ENCODE measurements at regions not wholly inside any gene's neighbourhood (a gene's known extent, or its start where the extent isn't known, plus 50 kb on each side); places are given as distances from the start of the nearest gene placed in this dataset.

DNA sequence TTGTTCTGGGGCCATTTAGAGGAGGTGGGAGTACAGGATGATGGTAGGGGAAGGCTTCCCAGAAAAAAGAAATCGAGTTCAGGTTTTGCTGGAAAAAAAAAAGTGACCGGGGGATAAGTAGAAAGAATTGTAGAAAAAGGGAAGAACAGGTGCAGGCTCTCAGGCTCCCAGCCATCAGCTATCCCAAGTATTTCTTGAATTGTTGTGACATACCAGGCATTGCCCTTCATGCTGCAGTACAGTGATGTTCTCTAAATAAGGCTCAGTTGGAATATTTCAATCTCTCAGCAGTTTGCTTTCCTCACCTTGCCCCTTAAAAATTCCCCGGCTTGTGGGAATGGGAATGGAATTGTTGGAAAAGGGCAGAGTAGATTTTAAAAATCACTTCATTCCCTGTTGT, 82.5 kb upstream of the RGMA start:
- DNase-seq (ENCODE audit: low read depth, low spot score) (no peak), ATAC-seq (no peak)
- H3K36me3 ChIP-seq (ENCODE audit: control insufficient read depth in 1 of 2, insufficient read depth in 2 of 2, low read length in 2 of 2), result no peaks in the 10 kb centered on the region
- H3K79me2 ChIP-seq (ENCODE audit: insufficient read depth, low read length), result no peaks in the 10 kb centered on the region
- peaks cover 36% of the 10 kb centered on the region for H3K27me3 ChIP-seq (ENCODE audit: insufficient read depth, low read length)
- H3K27ac ChIP-seq (ENCODE audit: low read depth, low read length), result no peak overlapping the region
- no peak for TF ChIP-seq CBX3 (IDR thresholded peaks at IDR 0.05; ENCODE audit: low read depth)
- TF ChIP-seq TCF7L2 (IDR thresholded peaks at IDR 0.05; ENCODE audit: borderline replicate concordance, extremely low read depth, insufficient read depth, insufficient read length), result no peak
- TF ChIP-seq EZH2phosphoT487 (IDR thresholded peaks at IDR 0.05; ENCODE audit: borderline replicate concordance), result no peak
- TF ChIP-seq SP1 (IDR thresholded peaks at IDR 0.05; ENCODE audit: low read depth), result no peak
- no peak for TF ChIP-seq ZFX (IDR thresholded peaks at IDR 0.05)
- no peak for TF ChIP-seq EZH2 (IDR thresholded peaks at IDR 0.05)
- TF ChIP-seq SIN3A (IDR thresholded peaks at IDR 0.05; ENCODE audit: low read depth), result no peak
- no peak for TF ChIP-seq FOSL1 (IDR thresholded peaks at IDR 0.05; ENCODE audit: low read depth)
- ChIA-PET RAD21 (ENCODE audit: low non-redundant PET in 1 of 2, low total read pairs in 2 of 2, uncharacterized antibody in 2 of 2, unreplicated experiment in 2 of 2) (no interaction called here), POLR2A (no interaction called here), CTCF (no interaction called here)
- H4K20me1 ChIP-seq (ENCODE audit: insufficient read depth), result no peaks in the 10 kb centered on the region
- no peak overlapping the region for H3K9ac ChIP-seq (ENCODE audit: low read length)
- H3K4me2 ChIP-seq (ENCODE audit: low read length), result no peak overlapping the region
- H3K9me2 ChIP-seq (ENCODE audit: insufficient read depth), result no peaks in the 10 kb centered on the region
- H2AFZ ChIP-seq (ENCODE audit: low read depth, low read length, poor library complexity, severe bottlenecking), result no peak overlapping the region
- intact Hi-C loops (cut with micrococcal nuclease), result no loop called here
- BruUV-seq (replicated peaks), result no TSS peak
- H3K4me3 ChIP-seq (replicated peaks in 1 of 2; ENCODE audit: low read depth in 1 of 2, low read length in 2 of 2), result no peak overlapping the region
- H3K9me3 ChIP-seq (ENCODE audit: control insufficient read depth in 1 of 2, insufficient read depth in 1 of 2, low read depth in 1 of 2, low read length in 2 of 2), result no peaks in the 10 kb centered on the region
- H3K4me1 ChIP-seq (ENCODE audit: control insufficient read depth in 1 of 2, insufficient read depth in 2 of 2, low read length in 2 of 2), result no peaks in the 10 kb centered on the region

DNA sequence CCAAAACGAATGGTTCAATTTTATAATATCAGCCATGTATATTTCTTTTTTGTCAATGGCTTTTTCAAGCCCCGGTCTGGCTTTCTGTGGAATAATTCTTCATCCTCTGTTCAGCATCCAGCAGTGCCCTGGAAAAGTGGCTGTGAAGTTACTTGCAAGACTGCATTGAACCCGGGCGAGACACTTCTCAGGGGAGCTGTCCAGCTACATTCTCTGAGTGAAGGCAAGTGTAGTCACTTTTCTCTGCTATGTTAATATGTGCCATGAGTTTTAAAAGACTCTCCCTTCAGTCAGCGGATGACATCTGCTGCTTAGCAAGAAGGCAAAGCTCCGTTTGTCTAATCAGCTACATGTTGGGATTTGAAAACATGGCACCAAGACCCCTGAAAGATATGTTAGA, 81.3 kb upstream of the RGMA start:
- Histone ChIP-seq H3K4me2 (ENCODE audit: low read length) (no peak overlapping the region), H4K20me1 (ENCODE audit: insufficient read depth) (no peaks in the 10 kb centered on the region), H3K36me3 (ENCODE audit: control insufficient read depth in 1 of 2, insufficient read depth in 2 of 2, low read length in 2 of 2) (no peaks in the 10 kb centered on the region), H3K9ac (ENCODE audit: low read length) (no peak overlapping the region), H3K79me2 (ENCODE audit: insufficient read depth, low read length) (no peaks in the 10 kb centered on the region), H2AFZ (ENCODE audit: low read depth, low read length, poor library complexity, severe bottlenecking) (no peak overlapping the region), H3K4me3 (replicated peaks in 1 of 2; ENCODE audit: low read depth in 1 of 2, low read length in 2 of 2) (no peak overlapping the region), H3K27ac (ENCODE audit: low read depth, low read length) (no peak overlapping the region), H3K9me2 (ENCODE audit: insufficient read depth) (no peaks in the 10 kb centered on the region), H3K9me3 (ENCODE audit: control insufficient read depth in 1 of 2, insufficient read depth in 1 of 2, low read depth in 1 of 2, low read length in 2 of 2) (no peaks in the 10 kb centered on the region), H3K27me3 (ENCODE audit: insufficient read depth, low read length) (peaks cover 43% of the 10 kb centered on the region), H3K4me1 (ENCODE audit: control insufficient read depth in 1 of 2, insufficient read depth in 2 of 2, low read length in 2 of 2) (no peaks in the 10 kb centered on the region)
- DNase-seq (ENCODE audit: low read depth, low spot score) (no peak), ATAC-seq (no peak)
- TF ChIP-seq YY1 (IDR thresholded peaks at IDR 0.05; ENCODE audit: extremely low read depth, insufficient replicate concordance, low read depth, low read length), result no peak
- ChIA-PET RAD21 (ENCODE audit: low non-redundant PET in 1 of 2, low total read pairs in 2 of 2, uncharacterized antibody in 2 of 2, unreplicated experiment in 2 of 2) (no interaction called here), POLR2A (no interaction called here), CTCF (no interaction called here)
- no TSS peak for BruUV-seq (replicated peaks)
- intact Hi-C loops (cut with micrococcal nuclease), result no loop called here
